ENCODE measurements at regions not wholly inside any gene's neighbourhood (a gene's known extent, or its start where the extent isn't known, plus 50 kb on each side); places are given as distances from the start of the nearest gene placed in this dataset.

GRCh38 chr1:222106377-222106776, 364.5 kb upstream of the DUSP10 start:
- TF ChIP-seq YY1 (IDR thresholded peaks at IDR 0.05; ENCODE audit: low read depth) (no peak), CTCF (IDR thresholded peaks at IDR 0.05) (no peak), EP300 (IDR thresholded peaks at IDR 0.05; ENCODE audit: borderline replicate concordance in 1 of 2, low read depth in 1 of 2, low read length in 1 of 2) (no peak), RXRA (IDR thresholded peaks at IDR 0.05; ENCODE audit: borderline replicate concordance, low read depth) (no peak), EZH2phosphoT487 (IDR thresholded peaks at IDR 0.05; ENCODE audit: borderline replicate concordance, low read depth) (no peak), RFX5 (IDR thresholded peaks at IDR 0.05; ENCODE audit: low read length) (no peak), TEAD4 (IDR thresholded peaks at IDR 0.05; ENCODE audit: borderline replicate concordance, insufficient read depth) (no peak), REST (IDR thresholded peaks at IDR 0.05; ENCODE audit: low read depth, low read length) (no peak)
